C4-2B (cell line): ENCODE measurements at regions not wholly inside any gene's neighbourhood (a gene's known extent, or its start where the extent isn't known, plus 50 kb on each side); places are given as distances from the start of the nearest gene placed in this dataset.
A peak's percentile ranks its signal among the peaks of the same experiment; 100 is the strongest.

Experiments
- H3K27ac ChIP-seq: fragments of 450-650 bp; 2 replicates; pipeline ENCODE4 v1.5.1; 2017
- CTCF ChIP-seq: fragments of 450-650 bp; conservative IDR thresholded peaks from 2 replicates; pipeline ENCODE4 v1.5.1; 2017; ENCODE audit warnings: mild to moderate bottlenecking
- ZFX ChIP-seq: fragments of 450-650 bp; IDR thresholded peaks from 2 replicates; pipeline ENCODE4 v1.6.1; 2017

GRCh38 chr1:234899041-234899729, 229.5 kb downstream of the TOMM20 start:
- no peak for TF ChIP-seq ZFX
- no peak for TF ChIP-seq CTCF
- H3K27ac ChIP-seq, result peak overlapping the region; percentile 19

- no peak for TF ChIP-seq ZFX
- TF ChIP-seq CTCF, result no peak
- peak overlapping the region; percentile 19 for H3K27ac ChIP-seq
Observed at GRCh38 chr1:234898455-234899033, 230.1 kb downstream of the TOMM20 start.

GRCh38 chr1:234897754-234898454, 230.7 kb downstream of the TOMM20 start:
- no peak for TF ChIP-seq ZFX
- TF ChIP-seq CTCF, result no peak

GRCh38 chr1:234897390-234897749, 231.3 kb downstream of the TOMM20 start:
- no peak overlapping the region for H3K27ac ChIP-seq
- TF ChIP-seq ZFX (no peak), CTCF (no peak)

More at GRCh38 chr1:234897754-234898454, 230.7 kb downstream of the TOMM20 start:
- no peak overlapping the region for H3K27ac ChIP-seq

GRCh38 chr1:234896477-234897389, 231.9 kb downstream of the TOMM20 start:
- TF ChIP-seq ZFX (no peak), CTCF (no peak)

GRCh38 chr1:234893725-234894630, 234.7 kb downstream of the TOMM20 start:
- H3K27ac ChIP-seq, result peak overlapping the region; percentile 66

More at GRCh38 chr1:234896477-234897389, 231.9 kb downstream of the TOMM20 start:
- H3K27ac ChIP-seq, result no peak overlapping the region

More at GRCh38 chr1:234893725-234894630, 234.7 kb downstream of the TOMM20 start:
- TF ChIP-seq ZFX, result no peak
- no peak for TF ChIP-seq CTCF
